HG02973 (cell line): ENCODE measurements at regions not wholly inside any gene's neighbourhood (a gene's known extent, or its start where the extent isn't known, plus 50 kb on each side); places are given as distances from the start of the nearest gene placed in this dataset.
A peak's percentile ranks its signal among the peaks of the same experiment; 100 is the strongest.

Experiments
- ATAC-seq: cut with Tn5 transposase; IDR thresholded peaks from one replicate; pipeline ENCODE4 v1.9.1; 2021; ENCODE audit warnings: moderate library complexity; ENCODE audit not compliant: unreplicated experiment

DNA sequence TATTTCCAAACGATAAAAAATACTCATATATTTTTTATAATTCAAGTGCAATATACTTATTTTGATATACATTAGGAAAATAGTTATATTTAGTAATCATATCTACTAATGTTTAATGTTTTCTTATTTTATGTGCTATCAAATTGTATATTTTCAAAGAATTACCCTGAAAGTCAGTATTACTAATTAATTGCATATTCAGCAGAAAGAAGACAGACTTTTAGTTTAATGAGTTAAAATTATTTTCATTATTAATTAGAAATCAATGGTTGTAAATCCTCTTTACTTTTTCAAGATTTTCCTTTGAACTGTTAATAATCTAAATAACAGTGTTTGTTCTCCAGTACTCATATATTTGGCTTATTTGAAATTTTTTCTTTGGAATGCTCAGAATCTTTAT, 181.3 kb upstream of the NDST4 start:
- ATAC-seq: no peak

- ATAC-seq: no peak
These were observed 179.7 kb upstream of the NDST4 start for GRCh38 chr4:115293093-115293462.

DNA sequence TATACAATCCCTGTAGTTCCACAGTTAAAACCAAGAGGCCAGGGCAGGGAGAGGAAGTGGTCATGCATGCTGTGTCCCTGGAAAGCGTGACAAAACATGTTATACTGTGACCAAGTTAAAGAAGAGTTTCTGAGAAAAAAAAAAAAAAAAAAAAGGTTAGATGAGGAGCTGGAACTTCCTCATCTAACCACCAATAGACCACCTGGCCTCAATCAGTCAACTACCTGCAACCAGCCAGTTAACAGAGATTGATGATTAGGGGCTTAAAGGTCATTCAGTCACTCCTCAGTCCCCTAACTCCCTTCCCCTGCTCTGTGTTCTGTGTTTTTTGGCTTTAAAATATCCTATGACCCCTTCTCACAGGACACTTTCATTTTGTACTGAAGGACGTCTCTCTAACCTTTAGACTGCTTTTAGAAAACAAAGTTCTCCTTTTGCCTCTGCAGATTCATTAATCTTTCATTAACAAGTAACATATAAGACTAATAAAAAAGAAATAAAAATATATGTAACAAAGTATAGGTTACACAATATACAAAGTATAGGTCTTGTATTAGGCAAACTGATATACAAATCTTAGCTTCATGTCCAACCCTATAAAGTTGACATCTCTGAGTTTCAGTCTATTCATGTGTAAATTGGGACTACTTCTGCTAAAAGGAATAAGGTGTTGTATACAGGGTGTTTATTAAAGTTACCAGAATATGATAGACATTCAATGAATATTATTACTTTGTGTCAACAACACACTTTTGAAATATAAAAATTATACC, 179.1 kb upstream of the NDST4 start:
- ATAC-seq: peak; percentile 55

DNA sequence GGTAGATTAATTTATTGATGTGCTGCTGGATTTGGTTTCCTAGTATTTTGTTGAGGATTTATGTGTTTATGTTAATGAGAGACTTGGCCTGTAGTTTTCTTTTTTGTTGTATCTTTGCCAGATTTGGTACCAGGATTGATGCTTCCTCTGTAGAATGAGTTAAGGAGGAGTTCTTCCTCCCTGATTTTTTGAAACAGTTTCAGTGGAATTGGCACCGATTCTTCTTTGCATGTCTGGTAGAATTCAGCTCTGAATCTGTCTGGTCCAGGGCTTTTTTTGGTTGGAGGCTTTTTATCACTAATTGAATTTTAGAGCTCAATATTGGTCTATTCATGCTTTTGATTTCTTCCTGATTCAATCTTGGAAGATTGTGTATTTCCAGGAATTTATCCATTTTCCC, 174.0 kb upstream of the NDST4 start:
- no peak for ATAC-seq

- no peak for ATAC-seq
These were observed 165.9 kb upstream of the NDST4 start for GRCh38 chr4:115279330-115279729.

DNA sequence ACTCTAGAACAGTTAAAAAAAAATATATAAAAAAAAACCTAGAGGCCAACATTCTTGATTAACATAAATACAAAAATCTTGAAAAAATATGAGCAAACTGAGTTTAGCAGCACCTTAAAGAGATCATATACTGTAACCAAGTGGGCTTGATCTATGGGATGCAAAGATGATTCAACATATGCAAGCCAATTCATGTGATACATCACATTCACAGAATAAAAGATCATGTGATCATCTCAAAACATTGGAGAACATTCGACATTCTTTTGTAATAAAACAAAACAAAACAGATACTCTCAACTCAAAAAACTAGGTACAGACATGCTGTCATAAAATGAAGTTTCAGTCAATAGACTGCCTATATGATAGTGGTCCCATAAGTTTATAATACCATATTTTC, 165.4 kb upstream of the NDST4 start:
- no peak for ATAC-seq

DNA sequence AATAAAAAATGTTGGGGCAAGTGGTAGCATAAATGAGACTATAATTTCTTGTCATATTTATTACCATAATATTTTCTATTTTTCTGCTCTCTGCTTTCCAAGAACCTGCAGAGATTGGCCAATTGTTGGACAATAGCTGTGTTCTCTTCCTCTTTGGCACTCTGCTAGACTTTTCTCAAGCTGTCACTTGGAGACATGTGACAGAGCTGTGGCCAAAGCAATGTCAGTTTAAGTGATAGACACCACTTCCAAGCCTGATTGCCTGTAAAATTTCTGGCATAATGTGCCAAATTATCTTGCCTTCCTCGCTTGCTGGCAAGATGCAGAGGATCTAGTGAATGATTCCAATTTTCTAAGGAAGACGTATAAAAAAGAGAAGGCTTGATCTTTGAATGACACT, 162.2 kb upstream of the NDST4 start:
- ATAC-seq: no peak

GRCh38 chr4:115274545-115274944, 161.1 kb upstream of the NDST4 start:
- peak; percentile 64 for ATAC-seq

GRCh38 chr4:115272594-115272993, 159.2 kb upstream of the NDST4 start:
- no peak for ATAC-seq

DNA sequence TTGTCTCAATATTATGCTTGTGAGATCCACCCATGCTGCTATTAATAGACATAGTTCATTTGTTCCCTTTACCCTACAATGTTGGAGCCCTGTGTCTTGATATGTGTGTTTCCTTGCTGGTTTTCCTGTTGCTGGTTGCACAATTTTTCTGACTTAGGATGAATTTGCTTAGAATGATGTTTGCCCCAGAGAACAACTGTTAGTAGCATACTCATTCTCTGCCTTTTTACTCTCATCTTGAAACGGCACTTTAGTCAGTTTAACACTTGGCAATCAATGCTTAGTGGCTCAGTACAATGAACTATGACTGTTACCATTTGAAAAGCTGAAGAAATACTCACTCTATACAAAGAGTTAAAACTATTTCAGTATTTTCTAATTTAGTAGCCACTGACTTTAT, 158.8 kb upstream of the NDST4 start:
- ATAC-seq: peak; percentile 75

DNA sequence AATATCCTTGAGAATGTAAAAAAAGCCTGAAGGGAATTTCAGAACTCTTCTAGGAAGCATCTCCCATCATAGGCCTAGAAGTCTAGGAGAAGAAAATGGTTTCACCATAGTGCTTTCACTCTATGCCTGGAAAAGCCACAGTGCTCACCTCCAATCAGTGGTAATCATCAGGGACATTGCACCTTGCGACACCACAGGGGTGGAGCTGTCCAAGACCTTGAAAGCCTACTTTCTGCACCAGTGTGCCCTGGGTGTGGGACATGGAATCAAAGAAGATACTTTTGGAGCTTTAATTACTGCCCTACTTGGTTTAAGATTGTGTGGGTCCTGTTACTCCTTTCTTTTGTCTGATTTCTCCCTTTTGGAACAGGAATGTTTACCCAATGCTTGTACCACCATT, 146.8 kb upstream of the NDST4 start:
- ATAC-seq: no peak

DNA sequence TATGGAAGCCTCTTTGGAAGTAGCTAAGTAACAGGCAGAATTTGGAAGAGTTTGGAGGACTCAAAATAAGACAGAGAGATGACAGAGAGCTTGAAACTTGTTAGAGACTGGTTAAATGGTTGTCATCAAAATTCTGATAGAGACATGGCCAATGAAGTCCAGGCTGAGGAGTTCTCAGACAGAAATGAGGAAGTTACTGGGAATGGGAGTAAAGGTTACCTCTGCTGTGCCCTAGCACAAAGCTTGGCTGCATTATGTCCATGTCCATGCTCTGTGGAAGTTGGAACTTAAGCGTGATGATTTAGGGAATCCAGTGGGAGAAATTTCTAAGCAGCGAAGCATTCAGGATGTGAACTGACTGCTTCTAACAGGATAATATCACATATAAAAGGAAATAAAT, 146.2 kb upstream of the NDST4 start:
- no peak for ATAC-seq

GRCh38 chr4:115249808-115250207, 136.4 kb upstream of the NDST4 start:
- no peak for ATAC-seq

GRCh38 chr4:115234405-115235093, 121.1 kb upstream of the NDST4 start:
- ATAC-seq: peak; percentile 66

GRCh38 chr4:115233600-115233999, 120.2 kb upstream of the NDST4 start:
- ATAC-seq: no peak

GRCh38 chr4:115229873-115230272, 116.5 kb upstream of the NDST4 start:
- ATAC-seq: no peak

DNA sequence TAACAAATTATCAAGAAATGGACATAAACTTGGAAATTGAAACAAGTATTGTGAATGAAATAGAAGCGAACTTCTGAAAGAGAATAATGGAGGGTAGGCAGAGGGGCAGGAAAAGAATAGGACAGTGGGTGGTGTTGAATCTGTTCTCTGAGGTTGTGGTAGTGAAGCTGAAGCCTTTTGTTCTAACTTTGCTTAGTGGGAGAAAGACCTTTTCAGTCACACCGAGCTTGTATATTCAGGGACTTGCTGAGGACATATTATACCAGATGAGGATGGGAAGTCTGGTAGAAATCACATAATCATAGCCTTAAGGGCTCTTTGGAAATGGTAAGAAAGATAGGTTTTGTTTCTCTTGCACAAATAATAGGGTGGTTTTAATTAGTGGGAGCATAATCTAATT, 115.4 kb upstream of the NDST4 start:
- no peak for ATAC-seq

DNA sequence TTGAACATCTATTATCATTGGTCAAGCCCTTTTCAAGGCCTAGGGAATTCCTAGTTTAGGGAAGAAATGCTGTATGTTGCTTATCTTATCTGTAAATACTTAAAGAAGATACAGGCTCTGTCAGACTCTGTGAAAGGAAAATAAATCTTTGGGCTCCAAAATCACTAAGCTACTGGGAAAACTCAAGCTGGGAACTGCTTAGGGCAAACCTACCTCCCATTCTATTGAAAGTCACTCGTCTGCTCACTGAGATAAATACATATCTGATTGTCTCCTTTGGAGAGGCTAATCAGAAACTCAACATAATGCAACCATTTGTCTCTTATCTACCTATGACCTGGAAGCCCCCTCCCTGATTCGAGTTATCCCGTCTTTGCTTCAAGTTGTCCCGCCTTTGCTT, 108.6 kb upstream of the NDST4 start:
- ATAC-seq: no peak

- no peak for ATAC-seq
These were observed 106.4 kb upstream of the NDST4 start for GRCh38 chr4:115219862-115220261.

DNA sequence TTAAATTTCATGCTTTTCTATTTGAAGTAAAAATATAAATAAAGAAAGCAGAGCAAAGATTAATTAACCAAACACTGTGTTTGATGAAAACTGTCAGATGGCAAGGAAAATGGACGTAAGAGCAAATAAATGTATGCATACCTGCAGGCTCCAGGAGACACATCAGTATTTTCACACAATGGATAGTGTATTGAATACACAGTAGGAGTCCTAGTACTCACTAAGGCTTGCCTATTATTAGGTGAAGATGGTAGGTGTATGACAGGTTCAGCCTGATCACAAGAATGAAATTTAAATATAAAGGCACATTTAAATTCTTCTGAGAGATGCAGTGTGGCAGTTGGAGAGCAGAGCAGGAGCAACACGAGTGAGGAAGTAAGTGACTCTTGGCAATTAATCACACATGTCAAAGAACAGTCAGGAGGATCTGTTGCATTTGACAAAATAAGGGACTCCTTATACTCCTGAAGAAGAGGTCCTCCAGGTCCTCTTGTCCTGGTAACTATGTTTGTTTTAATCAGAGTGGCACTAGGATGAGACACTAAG, 106.0 kb upstream of the NDST4 start:
- ATAC-seq: no peak

DNA sequence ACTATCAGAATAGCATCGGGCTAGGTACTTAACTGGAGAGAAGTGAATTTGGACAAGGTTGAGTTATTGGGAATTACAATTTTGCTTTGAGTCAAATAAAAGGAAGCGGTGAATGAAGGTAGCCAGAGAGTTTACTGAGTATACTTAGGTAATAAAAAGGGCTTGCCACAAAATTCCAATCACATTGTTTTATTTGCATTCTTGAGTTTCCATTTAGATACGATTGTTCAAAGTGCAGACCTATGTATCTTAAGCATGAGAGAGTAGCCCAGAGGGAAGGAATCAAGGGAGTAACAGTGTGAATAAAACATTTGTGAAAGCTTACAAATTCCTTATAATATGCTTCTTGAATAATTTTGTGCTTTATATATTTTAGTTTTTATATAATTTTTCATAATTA, 102.5 kb upstream of the NDST4 start:
- ATAC-seq: no peak

DNA sequence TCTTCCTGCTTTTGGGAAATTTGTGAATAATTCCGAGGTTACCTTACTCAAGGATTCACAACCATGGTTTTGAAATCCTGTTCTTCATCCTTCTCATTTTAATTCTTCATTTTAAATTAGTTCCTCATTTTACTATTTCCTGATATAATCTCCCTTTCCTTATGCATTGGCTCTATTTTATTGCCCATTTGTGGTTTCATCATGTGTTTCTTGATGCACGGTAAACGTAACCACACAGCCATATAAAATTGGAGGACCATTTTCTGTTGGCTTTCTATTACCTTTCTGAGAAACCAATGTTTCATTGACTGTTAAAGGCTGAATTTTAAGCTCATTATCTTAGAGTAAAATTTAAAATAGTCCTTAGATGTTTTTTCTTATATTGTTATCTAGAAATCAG, 100.3 kb upstream of the NDST4 start:
- no peak for ATAC-seq

GRCh38 chr4:115201042-115201330, 87.6 kb upstream of the NDST4 start:
- ATAC-seq: no peak
